ENCODE measurements at regions not wholly inside any gene's neighbourhood (a gene's known extent, or its start where the extent isn't known, plus 50 kb on each side); places are given as distances from the start of the nearest gene placed in this dataset.

- no peak for TF ChIP-seq POLR2A (IDR thresholded peaks at IDR 0.05; ENCODE audit: borderline replicate concordance, extremely low read depth, insufficient read depth, insufficient read length)
- no peak for TF ChIP-seq ZBTB33 (IDR thresholded peaks at IDR 0.05; ENCODE audit: extremely low read depth, insufficient replicate concordance, low read length)
- TF ChIP-seq CTCF (IDR thresholded peaks at IDR 0.05 in 2 of 3, conservative IDR thresholded peaks at IDR 0.05 in 1 of 3; ENCODE audit: borderline replicate concordance in 1 of 3, insufficient read depth in 1 of 3, low read depth in 2 of 3, low read length in 2 of 3): no peak
- no peak for TF ChIP-seq EZH2phosphoT487 (IDR thresholded peaks at IDR 0.05; ENCODE audit: borderline replicate concordance)
- no peak for TF ChIP-seq MAX (IDR thresholded peaks at IDR 0.05)
- no peak for TF ChIP-seq YY1 (IDR thresholded peaks at IDR 0.05; ENCODE audit: extremely low read depth, insufficient replicate concordance, low read depth, low read length)
- TF ChIP-seq POLR2AphosphoS5 (IDR thresholded peaks at IDR 0.05; ENCODE audit: low read depth, low read length): no peak
- TF ChIP-seq RAD21 (IDR thresholded peaks at IDR 0.05; ENCODE audit: low read depth): no peak
- TF ChIP-seq ELF1 (IDR thresholded peaks at IDR 0.05; ENCODE audit: borderline replicate concordance, low read depth): no peak
- no peak for TF ChIP-seq EZH2 (IDR thresholded peaks at IDR 0.05)
- no peak for TF ChIP-seq SIN3A (IDR thresholded peaks at IDR 0.05; ENCODE audit: low read depth)
These were observed 107.7 kb upstream of the B3GAT1 start for GRCh38 chr11:134519788-134520187.

Data from HCT116 (cell line).